ENCODE measurements at regions not wholly inside any gene's neighbourhood (a gene's known extent, or its start where the extent isn't known, plus 50 kb on each side); places are given as distances from the start of the nearest gene placed in this dataset.

GRCh38 chr6:43970068-43970912 is 157.0 kb downstream of the MRPL14 start:
- no peak for DNase-seq
- H3K36me3 ChIP-seq: no peaks in the 10 kb centered on the region
- H3K4me1 ChIP-seq: no peaks in the 10 kb centered on the region
- peaks cover 3% of the 10 kb centered on the region; the same call in 1 of the 2 replicates for H3K27me3 ChIP-seq
- no peak overlapping the region for H3K4me3 ChIP-seq
- H3K9me3 ChIP-seq (replicated peaks): no peaks in the 10 kb centered on the region
- H3K27ac ChIP-seq: no peak overlapping the region

- Histone ChIP-seq H3K9me3 (replicated peaks) (no peaks in the 10 kb centered on the region), H3K4me1 (no peaks in the 10 kb centered on the region), H3K4me3 (no peak overlapping the region), H3K27me3 (peaks cover 3% of the 10 kb centered on the region; the same call in 1 of the 2 replicates), H3K36me3 (no peaks in the 10 kb centered on the region), H3K27ac (no peak overlapping the region)
- no peak for DNase-seq
These were observed 157.9 kb downstream of the MRPL14 start for GRCh38 chr6:43969158-43969981.

GRCh38 chr6:43968110-43968965 is 158.9 kb downstream of the MRPL14 start:
- Histone ChIP-seq H3K27me3 (peaks cover 3% of the 10 kb centered on the region; the same call in 1 of the 2 replicates), H3K27ac (no peak overlapping the region), H3K36me3 (no peaks in the 10 kb centered on the region), H3K9me3 (replicated peaks) (no peaks in the 10 kb centered on the region), H3K4me1 (no peaks in the 10 kb centered on the region), H3K4me3 (no peak overlapping the region)
- DNase-seq: no peak

- no peaks in the 10 kb centered on the region for H3K9me3 ChIP-seq (replicated peaks)
- H3K27me3 ChIP-seq: peaks cover 2% of the 10 kb centered on the region; the same call in 1 of the 2 replicates
- H3K27ac ChIP-seq: no peak overlapping the region
- no peak overlapping the region for H3K4me3 ChIP-seq
- no peak for DNase-seq
- H3K4me1 ChIP-seq: no peaks in the 10 kb centered on the region
- H3K36me3 ChIP-seq: no peaks in the 10 kb centered on the region
These were observed 159.5 kb downstream of the MRPL14 start for GRCh38 chr6:43967719-43968091.

GRCh38 chr6:43966853-43967718 is 160.2 kb downstream of the MRPL14 start:
- Histone ChIP-seq H3K27me3 (no peaks in the 10 kb centered on the region; the same call in 1 of the 2 replicates), H3K27ac (no peak overlapping the region), H3K9me3 (replicated peaks) (no peaks in the 10 kb centered on the region), H3K36me3 (no peaks in the 10 kb centered on the region), H3K4me3 (no peak overlapping the region), H3K4me1 (no peaks in the 10 kb centered on the region)
- no peak for DNase-seq

GRCh38 chr6:43966374-43966658 is 160.9 kb downstream of the MRPL14 start:
- Histone ChIP-seq H3K9me3 (replicated peaks) (no peaks in the 10 kb centered on the region), H3K27me3 (no peaks in the 10 kb centered on the region; the same call in 1 of the 2 replicates), H3K27ac (no peak overlapping the region), H3K4me3 (no peak overlapping the region), H3K4me1 (no peaks in the 10 kb centered on the region), H3K36me3 (no peaks in the 10 kb centered on the region)
- no peak for DNase-seq

- H3K4me1 ChIP-seq: no peaks in the 10 kb centered on the region
- no peak overlapping the region for H3K4me3 ChIP-seq
- H3K36me3 ChIP-seq: no peaks in the 10 kb centered on the region
- H3K9me3 ChIP-seq (replicated peaks): no peaks in the 10 kb centered on the region
- no peak overlapping the region for H3K27ac ChIP-seq
- no peaks in the 10 kb centered on the region; the same call in 1 of the 2 replicates for H3K27me3 ChIP-seq
- DNase-seq: no peak
These were observed 161.5 kb downstream of the MRPL14 start for GRCh38 chr6:43965628-43966373.

- no peak overlapping the region for H3K27ac ChIP-seq
- H3K36me3 ChIP-seq: no peaks in the 10 kb centered on the region
- H3K9me3 ChIP-seq (replicated peaks): no peaks in the 10 kb centered on the region
- no peaks in the 10 kb centered on the region; the same call in 1 of the 2 replicates for H3K27me3 ChIP-seq
- H3K4me3 ChIP-seq: no peak overlapping the region
- no peak for DNase-seq
- H3K4me1 ChIP-seq: no peaks in the 10 kb centered on the region
These were observed 162.3 kb downstream of the MRPL14 start for GRCh38 chr6:43964659-43965570.

GRCh38 chr6:43963877-43964658 is 163.2 kb downstream of the MRPL14 start:
- Histone ChIP-seq H3K9me3 (replicated peaks) (no peaks in the 10 kb centered on the region), H3K4me1 (no peaks in the 10 kb centered on the region), H3K27ac (no peak overlapping the region), H3K4me3 (no peak overlapping the region), H3K36me3 (no peaks in the 10 kb centered on the region), H3K27me3 (no peaks in the 10 kb centered on the region; the same call in 1 of the 2 replicates)
- no peak for DNase-seq

GRCh38 chr6:43963203-43963602 is 164.0 kb downstream of the MRPL14 start:
- no peak for DNase-seq
- Histone ChIP-seq H3K4me1 (no peaks in the 10 kb centered on the region), H3K27me3 (no peaks in the 10 kb centered on the region; the same call in 1 of the 2 replicates), H3K4me3 (no peak overlapping the region), H3K9me3 (replicated peaks) (no peaks in the 10 kb centered on the region), H3K27ac (no peak overlapping the region), H3K36me3 (no peaks in the 10 kb centered on the region)

- H3K4me1 ChIP-seq: no peaks in the 10 kb centered on the region
- no peaks in the 10 kb centered on the region for H3K36me3 ChIP-seq
- H3K4me3 ChIP-seq: no peak overlapping the region
- no peak overlapping the region for H3K27ac ChIP-seq
- H3K9me3 ChIP-seq (replicated peaks): no peaks in the 10 kb centered on the region
- no peak for DNase-seq
- H3K27me3 ChIP-seq: no peaks in the 10 kb centered on the region
These were observed 164.8 kb downstream of the MRPL14 start for GRCh38 chr6:43962458-43962857.

GRCh38 chr6:43957273-43957672 is 170.0 kb downstream of the MRPL14 start:
- H3K36me3 ChIP-seq: no peaks in the 10 kb centered on the region
- no peak for DNase-seq
- H3K27me3 ChIP-seq: no peaks in the 10 kb centered on the region
- peaks cover 4% of the 10 kb centered on the region; the same call in 1 of the 2 replicates for H3K9me3 ChIP-seq (replicated peaks)
- no peak overlapping the region for H3K4me3 ChIP-seq
- peaks cover 3% of the 10 kb centered on the region for H3K4me1 ChIP-seq
- no peak overlapping the region for H3K27ac ChIP-seq
